Fibroblast of lung (primary cell): ENCODE measurements at regions not wholly inside any gene's neighbourhood (a gene's known extent, or its start where the extent isn't known, plus 50 kb on each side); places are given as distances from the start of the nearest gene placed in this dataset.

ENCODE experiments used
- DNase-seq, 2 donors: peaks; one replicate each; pipeline versions ENCODE4 v3.0.0 to v3.0.0-alpha.2; 2010; ENCODE audit warnings: low read depth in 2 of 2
- H2AFZ ChIP-seq: 2 replicates; pipeline ENCODE4 v1.5.1; 2012; ENCODE audit warnings: low read length, control low read depth, inconsistent platforms
- H3K27ac ChIP-seq: 2 replicates; pipeline ENCODE4 v1.5.1; 2011; ENCODE audit warnings: low read length, control low read depth; ENCODE audit not compliant: insufficient read depth
- H3K27me3 ChIP-seq: 2 replicates; pipeline ENCODE4 v1.5.1; 2011; ENCODE audit warnings: mild to moderate bottlenecking, low read length; ENCODE audit not compliant: control insufficient read depth, insufficient read depth
- H3K36me3 ChIP-seq: 2 replicates; pipeline ENCODE4 v1.5.1; 2011; ENCODE audit warnings: low read length; ENCODE audit not compliant: control insufficient read depth, insufficient read depth
- H3K4me1 ChIP-seq: 2 replicates; pipeline ENCODE4 v1.5.1; 2011; ENCODE audit warnings: low read length; ENCODE audit not compliant: control insufficient read depth, insufficient read depth; ENCODE audit errors: extremely low read depth
- H3K4me2 ChIP-seq: 2 replicates; pipeline ENCODE4 v1.5.1; 2011; ENCODE audit warnings: low read length, control low read depth; ENCODE audit not compliant: insufficient read depth; ENCODE audit errors: extremely low read depth
- H3K4me3 ChIP-seq, 4 experiments: fragments of 200-600 bp in 1 of 4; sonication (generic) in 1 of 4; replicated peaks in 1 of 4; 2 replicates each; pipeline ENCODE4 v1.5.1; 2011 to 2016; ENCODE audit warnings: low read length in 4 of 4, low read depth in 3 of 4, mild to moderate bottlenecking in 3 of 4, control low read depth in 2 of 4, inconsistent platforms in 1 of 4, mixed read lengths in 1 of 4; ENCODE audit not compliant: insufficient read depth in 1 of 4; ENCODE audit errors: control extremely low read depth in 1 of 4
- H3K79me2 ChIP-seq: 2 replicates; pipeline ENCODE4 v1.5.1; 2012; ENCODE audit warnings: mild to moderate bottlenecking, low read length, inconsistent platforms; ENCODE audit not compliant: control insufficient read depth, insufficient read depth
- H3K9ac ChIP-seq: 2 replicates; pipeline ENCODE4 v1.5.1; 2011; ENCODE audit warnings: mild to moderate bottlenecking, low read length, control low read depth; ENCODE audit not compliant: insufficient read depth
- H3K9me3 ChIP-seq: 2 replicates; pipeline ENCODE4 v1.5.1; 2012; ENCODE audit warnings: low read depth, low read length; ENCODE audit not compliant: control insufficient read depth, insufficient read depth
- H4K20me1 ChIP-seq: 2 replicates; pipeline ENCODE4 v1.5.1; 2011; ENCODE audit warnings: low read length; ENCODE audit not compliant: control insufficient read depth, insufficient read depth; ENCODE audit errors: extremely low read depth
- CTCF ChIP-seq, 2 donors: IDR thresholded peaks in 1 of 2; conservative IDR thresholded peaks in 1 of 2; 1 replicate in 1 of 2; 2 replicates in 1 of 2; pipeline ENCODE4 v1.5.1; 2011 to 2012; ENCODE audit warnings: low read length in 2 of 2, control low read depth in 1 of 2, inconsistent platforms in 1 of 2, low read depth in 1 of 2, mild to moderate bottlenecking in 1 of 2
- EZH2 ChIP-seq: IDR thresholded peaks from 2 replicates; pipeline ENCODE4 v1.5.1; 2012; ENCODE audit warnings: low read length, control low read depth, mild to moderate bottlenecking; ENCODE audit errors: missing control alignments

GRCh38 chr7:10284001-10284400 lies 689.7 kb upstream of the PHF14 start:
- Histone ChIP-seq H3K4me2 (no peak overlapping the region), H3K27ac (no peak overlapping the region), H3K4me1 (no peaks in the 10 kb centered on the region), H3K36me3 (no peaks in the 10 kb centered on the region), H3K9me3 (no peaks in the 10 kb centered on the region), H4K20me1 (no peaks in the 10 kb centered on the region), H3K4me3 (no peak overlapping the region), H3K79me2 (no peaks in the 10 kb centered on the region), H2AFZ (no peak overlapping the region), H3K9ac (no peak overlapping the region), H3K27me3 (no peaks in the 10 kb centered on the region)
- TF ChIP-seq EZH2 = no peak
- no peak for TF ChIP-seq CTCF (conservative IDR thresholded peaks at IDR 0.05 in 1 of 2, IDR thresholded peaks at IDR 0.05 in 1 of 2; ENCODE audit: low read depth in 1 of 2, low read length in 2 of 2)
- no peak for DNase-seq

- no peaks in the 10 kb centered on the region for H3K79me2 ChIP-seq
- TF ChIP-seq EZH2 (no peak), CTCF (conservative IDR thresholded peaks at IDR 0.05 in 1 of 2, IDR thresholded peaks at IDR 0.05 in 1 of 2; ENCODE audit: low read depth in 1 of 2, low read length in 2 of 2) (no peak)
- no peaks in the 10 kb centered on the region for H3K27me3 ChIP-seq
- no peak overlapping the region for H3K9ac ChIP-seq
- H2AFZ ChIP-seq = no peak overlapping the region
- no peak overlapping the region for H3K27ac ChIP-seq
- H4K20me1 ChIP-seq = no peaks in the 10 kb centered on the region
- no peaks in the 10 kb centered on the region for H3K9me3 ChIP-seq
- H3K4me2 ChIP-seq = no peak overlapping the region
- no peak for DNase-seq
- no peaks in the 10 kb centered on the region for H3K4me1 ChIP-seq
- H3K4me3 ChIP-seq = no peak overlapping the region
- no peaks in the 10 kb centered on the region for H3K36me3 ChIP-seq
Observed at GRCh38 chr7:10299384-10299783, 674.3 kb upstream of the PHF14 start.

GRCh38 chr7:10300577-10300976 lies 673.1 kb upstream of the PHF14 start:
- H3K9ac ChIP-seq = no peak overlapping the region

More at GRCh38 chr7:10300577-10300976, 673.1 kb upstream of the PHF14 start:
- no peak for TF ChIP-seq EZH2
- TF ChIP-seq CTCF (conservative IDR thresholded peaks at IDR 0.05 in 1 of 2, IDR thresholded peaks at IDR 0.05 in 1 of 2; ENCODE audit: low read depth in 1 of 2, low read length in 2 of 2) = no peak
- Histone ChIP-seq H4K20me1 (no peaks in the 10 kb centered on the region), H2AFZ (no peak overlapping the region), H3K36me3 (no peaks in the 10 kb centered on the region), H3K9me3 (no peaks in the 10 kb centered on the region), H3K79me2 (no peaks in the 10 kb centered on the region), H3K27me3 (no peaks in the 10 kb centered on the region), H3K27ac (no peak overlapping the region), H3K4me1 (no peaks in the 10 kb centered on the region), H3K4me3 (no peak overlapping the region), H3K4me2 (no peak overlapping the region)
- DNase-seq = peak in 1 of 2 donors; percentile 1
